ENCODE measurements at regions not wholly inside any gene's neighbourhood (a gene's known extent, or its start where the extent isn't known, plus 50 kb on each side); places are given as distances from the start of the nearest gene placed in this dataset.

DNA sequence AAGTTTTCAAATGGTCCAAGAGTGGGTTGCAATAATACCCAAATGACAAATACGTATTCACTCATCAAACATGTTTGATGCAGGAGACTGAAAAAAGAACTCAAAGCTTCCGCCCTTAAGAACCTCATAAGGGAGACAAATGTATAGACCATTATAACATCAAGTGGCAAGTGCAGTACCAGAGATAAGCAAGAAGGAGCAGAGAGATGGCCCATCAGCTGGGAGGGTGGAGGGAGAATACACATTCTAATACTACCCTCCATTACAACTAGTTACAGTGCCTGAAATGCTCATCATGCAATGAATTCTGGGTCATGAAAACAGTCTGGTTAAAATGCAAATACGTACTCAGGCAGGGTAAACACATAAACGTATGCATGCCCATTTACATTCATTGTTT lies 304.0 kb downstream of the SHQ1 start:
- TF ChIP-seq, protein P1, sequence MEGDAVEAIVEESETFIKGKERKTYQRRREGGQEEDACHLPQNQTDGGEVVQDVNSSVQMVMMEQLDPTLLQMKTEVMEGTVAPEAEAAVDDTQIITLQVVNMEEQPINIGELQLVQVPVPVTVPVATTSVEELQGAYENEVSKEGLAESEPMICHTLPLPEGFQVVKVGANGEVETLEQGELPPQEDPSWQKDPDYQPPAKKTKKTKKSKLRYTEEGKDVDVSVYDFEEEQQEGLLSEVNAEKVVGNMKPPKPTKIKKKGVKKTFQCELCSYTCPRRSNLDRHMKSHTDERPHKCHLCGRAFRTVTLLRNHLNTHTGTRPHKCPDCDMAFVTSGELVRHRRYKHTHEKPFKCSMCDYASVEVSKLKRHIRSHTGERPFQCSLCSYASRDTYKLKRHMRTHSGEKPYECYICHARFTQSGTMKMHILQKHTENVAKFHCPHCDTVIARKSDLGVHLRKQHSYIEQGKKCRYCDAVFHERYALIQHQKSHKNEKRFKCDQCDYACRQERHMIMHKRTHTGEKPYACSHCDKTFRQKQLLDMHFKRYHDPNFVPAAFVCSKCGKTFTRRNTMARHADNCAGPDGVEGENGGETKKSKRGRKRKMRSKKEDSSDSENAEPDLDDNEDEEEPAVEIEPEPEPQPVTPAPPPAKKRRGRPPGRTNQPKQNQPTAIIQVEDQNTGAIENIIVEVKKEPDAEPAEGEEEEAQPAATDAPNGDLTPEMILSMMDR (IDR thresholded peaks at IDR 0.05; ENCODE audit: insufficient read depth, low read depth, low read length) = no peak
- no peak for TF ChIP-seq EZH2 (IDR thresholded peaks at IDR 0.05; ENCODE audit: insufficient read depth, low read length)

All from astrocyte (in vitro differentiated cells and primary cell).